ENCODE measurements at regions not wholly inside any gene's neighbourhood (a gene's known extent, or its start where the extent isn't known, plus 50 kb on each side); places are given as distances from the start of the nearest gene placed in this dataset.

DNA sequence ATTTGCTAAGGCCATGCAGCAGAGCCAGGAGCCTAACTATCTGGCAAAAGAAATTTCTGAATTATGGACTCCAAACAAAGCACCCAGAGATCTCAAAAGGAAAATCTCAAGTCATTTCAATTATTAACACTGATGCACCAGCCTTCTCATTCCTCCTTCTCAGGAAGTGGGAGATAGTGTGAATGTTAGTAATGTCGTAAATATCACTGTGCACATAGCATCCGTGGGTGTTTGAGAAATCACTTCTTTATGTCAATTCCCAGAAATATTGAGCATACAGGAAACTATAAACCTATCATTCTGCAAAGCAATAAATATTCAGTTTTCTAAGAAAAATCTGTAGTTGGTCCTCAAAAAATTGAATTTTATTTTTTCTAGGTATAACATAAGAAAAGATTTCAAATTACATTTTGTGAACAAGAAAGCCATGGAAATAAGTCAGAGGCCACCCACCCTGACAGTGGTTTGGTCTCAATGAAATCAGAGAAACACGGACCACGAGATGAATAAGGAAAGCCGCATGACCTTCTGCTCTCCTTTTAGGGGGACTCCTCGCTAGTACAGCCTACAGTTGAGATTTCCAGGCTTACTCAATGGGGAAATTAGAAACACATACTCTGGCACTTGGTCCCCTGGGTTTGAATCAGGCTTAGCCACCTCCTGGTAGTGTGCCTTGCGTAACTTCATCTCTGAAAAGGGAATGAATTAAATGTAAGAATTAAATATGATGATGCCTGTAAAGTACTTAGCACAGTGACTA is 120.6 kb downstream of the DIRAS2 start:
- no peak for TF ChIP-seq CTCF (IDR thresholded peaks at IDR 0.05; ENCODE audit: poor library complexity)
- no peak for TF ChIP-seq EZH2 (IDR thresholded peaks at IDR 0.05; ENCODE audit: borderline replicate concordance)

All from hepatocyte (in vitro differentiated cells).